ENCODE measurements at regions not wholly inside any gene's neighbourhood (a gene's known extent, or its start where the extent isn't known, plus 50 kb on each side); places are given as distances from the start of the nearest gene placed in this dataset.

DNA sequence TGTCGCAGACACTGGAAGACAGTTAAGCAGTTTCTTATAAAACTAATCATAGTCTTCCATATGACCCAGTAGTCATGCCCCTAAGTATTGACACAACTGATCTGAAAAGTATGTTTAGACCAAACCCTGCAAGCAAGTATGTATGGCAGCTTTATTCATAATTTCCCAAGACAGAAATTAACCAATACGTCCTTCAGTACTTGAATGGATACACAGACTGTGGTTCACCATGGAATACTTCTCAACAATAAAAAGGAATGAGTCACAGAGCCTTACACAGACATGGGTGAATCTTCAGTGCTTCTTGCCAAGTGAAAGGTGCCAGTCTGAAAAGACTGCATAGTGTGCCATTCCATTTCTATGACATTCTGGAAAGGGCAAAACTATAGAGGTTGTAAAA lies 50.2 kb upstream of the AKR1E2 start:
- Histone ChIP-seq H3K4me1 (ENCODE audit: insufficient read depth, low read length) (peaks cover 33% of the 10 kb centered on the region), H3K36me3 (ENCODE audit: low read depth, low read length) (no peaks in the 10 kb centered on the region), H3K27ac (ENCODE audit: low read length) (peak overlapping the region; percentile 61), H3K9me2 (replicated peaks; ENCODE audit: low read length) (no peaks in the 10 kb centered on the region), H4K20me1 (ENCODE audit: low read length) (no peaks in the 10 kb centered on the region), H3K79me2 (ENCODE audit: low read length) (no peaks in the 10 kb centered on the region), H3K9ac (ENCODE audit: low read length) (no peak overlapping the region; the same call in 1 of the 2 replicates), H2AFZ (ENCODE audit: low read length) (no peak overlapping the region), H3K4me3 (ENCODE audit: low read length) (no peak overlapping the region), H3K9me3 (ENCODE audit: low read length) (no peaks in the 10 kb centered on the region), H3K4me2 (ENCODE audit: low read length) (no peak overlapping the region), H3K27me3 (ENCODE audit: low read length) (no peaks in the 10 kb centered on the region), H3F3A (ENCODE audit: low read length, unreplicated experiment) (peaks cover 13% of the 10 kb centered on the region)
- ChIA-PET CTCF (no interaction called here), POLR2A (ENCODE audit: unreplicated experiment) (interaction anchor here (0.6 kb wide), 1 partner anchor 470 kb away, joined by 5 read pairs; no protein-coding TSS in a partner anchor)
- intact Hi-C loops (cut with micrococcal nuclease) = no loop called here
- no TSS peak for BruUV-seq (replicated peaks)
- DNase-seq (peak; percentile 64), ATAC-seq (peak; percentile 6; the same call in 1 of the 2 replicates)
- TF ChIP-seq EZH2 (IDR thresholded peaks at IDR 0.05; ENCODE audit: low read length, unreplicated experiment) = no peak
- TF ChIP-seq CTCF (conservative IDR thresholded peaks at IDR 0.05; ENCODE audit: low read depth, low read length) = no peak
- TF ChIP-seq EZH2phosphoT487 (IDR thresholded peaks at IDR 0.05; ENCODE audit: borderline replicate concordance, low read length) = no peak

GRCh38 chr10:4772202-4772570 lies 53.8 kb upstream of the AKR1E2 start:
- Histone ChIP-seq H3K9ac (ENCODE audit: low read length) (peak overlapping the region; percentile 100), H3K4me3 (ENCODE audit: low read length) (no peak overlapping the region), H3K9me2 (replicated peaks; ENCODE audit: low read length) (no peaks in the 10 kb centered on the region), H3K4me2 (ENCODE audit: low read length) (peak overlapping the region; percentile 83), H3K27me3 (ENCODE audit: low read length) (no peaks in the 10 kb centered on the region), H3K27ac (ENCODE audit: low read length) (peak overlapping the region; percentile 100), H2AFZ (ENCODE audit: low read length) (peak overlapping the region; percentile 51; the same call in 1 of the 2 replicates), H3K4me1 (ENCODE audit: insufficient read depth, low read length) (peaks cover 56% of the 10 kb centered on the region), H3K79me2 (ENCODE audit: low read length) (no peaks in the 10 kb centered on the region), H3K9me3 (ENCODE audit: low read length) (no peaks in the 10 kb centered on the region), H3F3A (ENCODE audit: low read length, unreplicated experiment) (peaks cover 13% of the 10 kb centered on the region), H4K20me1 (ENCODE audit: low read length) (no peaks in the 10 kb centered on the region), H3K36me3 (ENCODE audit: low read depth, low read length) (no peaks in the 10 kb centered on the region)
- DNase-seq (no peak), ATAC-seq (no peak)
- no TSS peak for BruUV-seq (replicated peaks)
- ChIA-PET CTCF (interaction anchor here (0.5 to 1.0 kb wide), 3 partner anchors 43 to 1521 kb away, joined by 3 read pairs; no protein-coding TSS in a partner anchor), POLR2A (ENCODE audit: unreplicated experiment) (interaction anchor here (0.5 to 0.7 kb wide), 2 partner anchors 42 to 655 kb away, joined by 3 read pairs; no protein-coding TSS in a partner anchor)
- TF ChIP-seq CTCF (conservative IDR thresholded peaks at IDR 0.05; ENCODE audit: low read depth, low read length) = no peak
- intact Hi-C loops (cut with micrococcal nuclease) = loop anchor here (5.0 kb wide), 2 partner anchors 580 to 1305 kb away; no protein-coding TSS in a partner anchor

DNA sequence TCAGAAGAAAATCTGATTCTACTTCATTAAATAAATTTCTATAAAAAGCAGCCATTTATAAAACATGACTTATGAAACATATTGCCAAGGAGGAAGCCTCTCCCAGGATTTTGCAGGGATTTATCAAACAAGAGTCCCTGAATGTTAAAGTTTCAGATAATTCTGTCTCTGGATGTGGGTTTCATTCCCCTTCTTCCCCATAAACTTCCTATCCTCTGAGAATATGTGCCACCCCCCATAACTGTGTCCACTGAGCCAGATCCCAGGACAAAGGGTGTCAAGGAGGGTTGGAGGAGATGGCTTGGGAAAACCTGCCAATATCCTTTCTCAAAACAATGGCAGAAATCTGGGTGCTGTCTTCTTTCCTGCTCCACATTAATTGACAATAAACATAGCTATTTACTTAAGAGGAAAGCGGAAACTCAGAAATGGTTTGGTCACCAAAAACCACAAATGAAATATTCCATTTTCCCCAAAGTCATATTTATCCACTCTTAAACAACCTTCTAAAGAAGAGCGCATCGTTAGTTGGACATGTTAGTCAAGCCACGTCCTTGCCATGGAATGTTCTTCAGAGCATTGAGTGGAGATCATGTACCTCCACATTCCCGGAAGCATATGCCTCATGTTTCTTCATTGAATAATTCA lies 54.3 kb upstream of the AKR1E2 start:
- H3K9ac ChIP-seq (ENCODE audit: low read length) = peak overlapping the region; percentile 100

More for the DNA sequence above, 54.3 kb upstream of the AKR1E2 start:
- DNase-seq (peak; percentile 78), ATAC-seq (peak; percentile 51)
- Histone ChIP-seq H4K20me1 (ENCODE audit: low read length) (no peaks in the 10 kb centered on the region), H2AFZ (ENCODE audit: low read length) (peak overlapping the region; percentile 51; the same call in 1 of the 2 replicates), H3K27ac (ENCODE audit: low read length) (peak overlapping the region; percentile 100), H3F3A (ENCODE audit: low read length, unreplicated experiment) (peaks cover 13% of the 10 kb centered on the region), H3K4me1 (ENCODE audit: insufficient read depth, low read length) (peaks cover 59% of the 10 kb centered on the region), H3K4me3 (ENCODE audit: low read length) (peak overlapping the region; percentile 40; the same call in 1 of the 2 replicates), H3K79me2 (ENCODE audit: low read length) (no peaks in the 10 kb centered on the region), H3K36me3 (ENCODE audit: low read depth, low read length) (no peaks in the 10 kb centered on the region), H3K27me3 (ENCODE audit: low read length) (no peaks in the 10 kb centered on the region), H3K9me3 (ENCODE audit: low read length) (no peaks in the 10 kb centered on the region), H3K4me2 (ENCODE audit: low read length) (peak overlapping the region; percentile 83), H3K9me2 (replicated peaks; ENCODE audit: low read length) (no peaks in the 10 kb centered on the region)
- ChIA-PET POLR2A (ENCODE audit: unreplicated experiment) (interaction anchor here (0.5 to 1.0 kb wide), 3 partner anchors 43 to 988 kb away, joined by 3 to 4 read pairs (median 3); no protein-coding TSS in a partner anchor), CTCF (interaction anchor here (0.5 to 1.4 kb wide), 4 partner anchors 43 to 1520 kb away, joined by 3 to 4 read pairs (median 3); no protein-coding TSS in a partner anchor)
- TF ChIP-seq EZH2phosphoT487 (IDR thresholded peaks at IDR 0.05; ENCODE audit: borderline replicate concordance, low read length) = no peak
- TF ChIP-seq CTCF (conservative IDR thresholded peaks at IDR 0.05; ENCODE audit: low read depth, low read length) = no peak
- no peak for TF ChIP-seq EZH2 (IDR thresholded peaks at IDR 0.05; ENCODE audit: low read length, unreplicated experiment)
- intact Hi-C loops (cut with micrococcal nuclease) = loop anchor here (1.0 to 5.0 kb wide), 7 partner anchors 44 to 1304 kb away; no protein-coding TSS in a partner anchor
- no TSS peak for BruUV-seq (replicated peaks)

Measured in PC-3 (cell line).